Liver (tissue), 3 donors: ENCODE measurements at regions not wholly inside any gene's neighbourhood (a gene's known extent, or its start where the extent isn't known, plus 50 kb on each side); places are given as distances from the start of the nearest gene placed in this dataset.

Experiments
- CTCF ChIP-seq: fragments of 150-350 bp; IDR thresholded peaks from 2 replicates; pipeline ENCODE4 v1.5.1; 2017; ENCODE audit warnings: improper control_type of control experiment, low read depth, low read length; ENCODE audit not compliant: missing input control
- EGR1 ChIP-seq, 2 donors: IDR thresholded peaks; 2 replicates each; pipeline ENCODE4 v1.6.1; 2016 to 2018; ENCODE audit warnings: antibody characterized with exemption in 2 of 2, low read depth in 2 of 2
- FOXA1 ChIP-seq: IDR thresholded peaks from 2 replicates; pipeline ENCODE4 v1.6.1; 2016; ENCODE audit warnings: antibody characterized with exemption
- HNF4A ChIP-seq, 2 donors: conservative IDR thresholded peaks; 2 replicates each; pipeline ENCODE4 v1.6.1; 2016; ENCODE audit warnings: antibody characterized with exemption in 2 of 2, mild to moderate bottlenecking in 2 of 2
- JUND ChIP-seq, 2 donors: IDR thresholded peaks; 2 replicates each; pipeline ENCODE4 v1.6.1; 2016; ENCODE audit warnings: antibody characterized with exemption in 2 of 2
- MAX ChIP-seq: IDR thresholded peaks from 2 replicates; pipeline ENCODE4 v1.6.1; 2016; ENCODE audit warnings: antibody characterized with exemption
- RAD21 ChIP-seq, 2 donors: IDR thresholded peaks; 2 replicates each; pipeline ENCODE4 v1.6.1; 2016; ENCODE audit warnings: antibody characterized with exemption in 2 of 2, mild to moderate bottlenecking in 2 of 2
- RXRA ChIP-seq, 2 donors: IDR thresholded peaks; 2 replicates each; pipeline ENCODE4 v1.6.1; 2017 to 2018; ENCODE audit warnings: antibody characterized with exemption in 2 of 2, mild to moderate bottlenecking in 1 of 2
- SP1 ChIP-seq: IDR thresholded peaks from 2 replicates; pipeline ENCODE4 v1.6.1; 2018; ENCODE audit warnings: antibody characterized with exemption, mild to moderate bottlenecking
- TAF1 ChIP-seq: conservative IDR thresholded peaks from 2 replicates; pipeline ENCODE4 v1.6.1; 2016; ENCODE audit warnings: antibody characterized with exemption, mild to moderate bottlenecking
- YY1 ChIP-seq: IDR thresholded peaks from 2 replicates; pipeline ENCODE4 v1.6.1; 2016; ENCODE audit warnings: antibody characterized with exemption, mild to moderate bottlenecking
- ZBTB33 ChIP-seq: IDR thresholded peaks from 2 replicates; pipeline ENCODE4 v1.6.1; 2016; ENCODE audit warnings: antibody characterized with exemption
- TF ChIP-seq, protein P1 (sequence below): IDR thresholded peaks from 2 replicates; pipeline ENCODE4 v1.6.1; 2016; ENCODE audit warnings: antibody characterized with exemption
- donor health status: healthy.
- donor health status: healthy.

DNA sequence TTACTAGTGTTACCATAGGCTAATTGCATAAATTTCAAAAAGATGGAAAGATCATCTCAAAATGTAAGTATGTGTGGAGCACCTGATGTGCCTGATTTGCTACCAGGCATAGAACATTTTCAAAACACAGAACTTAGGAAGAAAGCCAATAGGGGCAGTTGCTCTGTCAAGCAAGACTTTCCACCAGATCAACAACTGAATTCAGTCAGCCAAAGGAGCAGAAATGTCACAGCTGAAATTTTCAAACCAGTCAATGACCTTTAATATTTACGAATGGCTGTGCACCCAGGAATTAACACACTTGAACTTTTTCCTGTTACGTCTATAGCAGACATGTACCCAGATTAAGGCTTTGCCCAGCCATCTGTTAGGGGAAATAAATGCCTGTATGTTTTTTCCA, 452.8 kb upstream of the PTGER4 start:
- TF ChIP-seq SP1 (no peak), JUND (IDR thresholded peaks at IDR 0.05) (no peak), CTCF (no peak), EGR1 (IDR thresholded peaks at IDR 0.05; ENCODE audit: low read depth in 2 of 2) (no peak), TAF1 (no peak), MAX (no peak), FOXA1 (no peak), ZBTB33 (no peak), YY1 (no peak), RAD21 (IDR thresholded peaks at IDR 0.05) (no peak), HNF4A (conservative IDR thresholded peaks at IDR 0.05) (no peak), RXRA (IDR thresholded peaks at IDR 0.05) (peak in 1 of 2 donors; percentile 40)
- TF ChIP-seq, protein P1, sequence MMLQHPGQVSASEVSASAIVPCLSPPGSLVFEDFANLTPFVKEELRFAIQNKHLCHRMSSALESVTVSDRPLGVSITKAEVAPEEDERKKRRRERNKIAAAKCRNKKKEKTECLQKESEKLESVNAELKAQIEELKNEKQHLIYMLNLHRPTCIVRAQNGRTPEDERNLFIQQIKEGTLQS = no peak
